ENCODE measurements at regions not wholly inside any gene's neighbourhood (a gene's known extent, or its start where the extent isn't known, plus 50 kb on each side); places are given as distances from the start of the nearest gene placed in this dataset.
"Not testable (repeated sequence)": the region's sequence is repeated elsewhere in the genome, so short reads cannot be mapped to it uniquely, and the experiment has no call there.

DNA sequence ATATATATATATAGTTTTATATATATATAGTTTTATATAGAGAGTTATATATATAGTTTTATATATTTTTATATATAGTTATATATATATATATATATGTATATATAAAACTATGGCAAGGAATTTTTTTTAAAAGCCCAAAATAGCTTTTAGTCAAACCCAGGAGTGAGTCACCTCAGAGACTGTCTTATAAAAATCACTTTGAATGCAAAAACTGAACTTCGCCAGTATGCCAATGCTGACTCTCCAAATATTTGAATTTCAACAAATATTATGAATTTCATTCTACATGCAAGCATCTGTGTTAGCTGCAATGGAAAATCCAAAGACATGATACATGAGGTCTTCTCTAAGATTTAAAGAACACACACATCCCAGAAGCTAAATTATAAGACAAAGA is 132.8 kb upstream of the NR2F2 start:
- DNase-seq (ENCODE audit: low read depth, low spot score), result no peak

GRCh38 chr15:96199111-96199510 is 131.4 kb upstream of the NR2F2 start:
- no peak for DNase-seq (ENCODE audit: low read depth, low spot score)

- DNase-seq (ENCODE audit: low read depth, low spot score), result no peak
Measured at GRCh38 chr15:96200357-96200967, 130.0 kb upstream of the NR2F2 start.

DNA sequence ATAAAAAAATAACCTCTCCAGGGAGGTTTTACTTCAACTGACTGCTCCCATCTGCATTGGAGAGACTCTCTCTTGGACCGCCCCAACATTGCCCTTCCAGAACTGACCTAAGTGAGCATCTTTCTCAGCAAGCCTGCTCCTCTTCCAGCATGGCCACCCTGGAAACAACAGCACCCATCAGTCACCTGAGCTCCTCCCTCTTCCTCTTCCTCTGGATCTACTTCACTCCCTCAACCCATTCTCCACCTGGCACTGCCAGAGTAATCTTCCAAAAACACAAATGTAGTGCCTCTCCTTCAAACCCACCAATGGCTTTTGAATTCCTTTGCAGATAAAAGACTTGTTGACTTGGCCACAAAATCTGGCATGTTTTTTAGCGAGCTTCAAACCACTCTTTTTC is 128.8 kb upstream of the NR2F2 start:
- DNase-seq (ENCODE audit: low read depth, low spot score), result no peak

DNA sequence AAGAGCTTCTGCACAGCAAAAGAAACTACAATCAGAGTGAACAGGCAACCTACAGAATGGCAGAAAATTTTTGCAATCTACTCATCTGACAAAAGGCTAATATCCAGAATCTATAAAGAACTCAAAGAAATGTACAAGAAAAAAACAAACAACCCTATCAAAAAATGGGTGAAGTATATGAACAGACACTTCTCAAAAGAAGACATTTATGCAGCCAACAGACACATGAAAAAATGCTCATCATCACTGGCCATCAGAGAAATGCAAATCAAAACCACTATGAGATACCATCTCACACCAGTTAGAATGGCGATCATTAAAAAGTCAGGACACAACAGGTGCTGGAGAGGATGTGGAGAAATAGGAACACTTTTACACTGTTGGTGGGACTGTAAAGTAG is 124.9 kb upstream of the NR2F2 start:
- DNase-seq (ENCODE audit: low read depth, low spot score), result not testable (repeated sequence)

GRCh38 chr15:96207377-96208006 is 123.0 kb upstream of the NR2F2 start:
- DNase-seq (ENCODE audit: low read depth, low spot score), result no peak

- no peak for DNase-seq (ENCODE audit: low read depth, low spot score)
Measured at GRCh38 chr15:96209285-96209735, 121.2 kb upstream of the NR2F2 start.

- no peak for DNase-seq (ENCODE audit: low read depth, low spot score)
Measured at GRCh38 chr15:96213045-96213444, 117.5 kb upstream of the NR2F2 start.

GRCh38 chr15:96213896-96214295 is 116.6 kb upstream of the NR2F2 start:
- DNase-seq (ENCODE audit: low read depth, low spot score), result no peak

- DNase-seq (ENCODE audit: low read depth, low spot score), result not testable (repeated sequence)
Measured at GRCh38 chr15:96216481-96216880, 114.0 kb upstream of the NR2F2 start.

- no peak for DNase-seq (ENCODE audit: low read depth, low spot score)
Measured at GRCh38 chr15:96217983-96218382, 112.5 kb upstream of the NR2F2 start.

DNA sequence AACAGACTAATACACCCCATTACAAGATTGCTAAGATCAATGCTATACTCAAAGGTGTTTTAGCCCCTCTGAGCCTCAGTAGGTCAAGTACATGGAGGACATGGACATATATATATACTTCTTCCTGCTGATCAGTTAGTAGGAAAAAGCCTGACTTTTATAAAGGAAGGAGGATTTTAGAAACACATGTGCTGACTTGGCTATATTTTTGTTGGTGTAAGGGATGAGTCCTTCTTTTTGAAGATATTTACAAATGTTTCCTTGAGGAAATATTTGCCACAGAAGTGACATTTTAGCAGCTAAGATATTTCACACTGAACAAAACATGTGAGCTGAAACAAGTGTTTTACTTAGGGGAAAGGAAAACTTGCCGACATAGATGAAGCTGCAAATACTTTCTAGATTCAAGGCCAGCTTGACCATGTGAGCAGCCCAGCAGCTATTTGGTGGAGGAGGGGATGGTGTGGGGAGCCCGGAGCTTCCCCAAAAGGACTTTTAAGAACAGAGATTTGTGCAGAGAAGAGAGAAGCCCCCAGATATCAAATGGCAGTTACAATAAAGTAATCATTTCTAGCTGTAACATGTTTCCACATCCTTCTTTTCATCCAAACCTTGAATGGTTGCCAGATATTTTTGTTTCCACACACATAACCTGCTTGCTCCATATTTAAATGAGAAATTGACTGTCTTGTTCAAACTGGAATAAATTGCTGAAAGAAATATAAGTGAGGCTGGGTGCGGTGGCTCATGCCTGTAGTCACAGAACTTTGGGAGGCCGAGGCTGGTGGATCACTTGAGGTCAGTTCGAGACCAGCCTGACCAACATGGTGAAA is 111.7 kb upstream of the NR2F2 start:
- DNase-seq (ENCODE audit: low read depth, low spot score), result no peak

GRCh38 chr15:96219681-96220080 is 110.8 kb upstream of the NR2F2 start:
- DNase-seq (ENCODE audit: low read depth, low spot score), result no peak

GRCh38 chr15:96220657-96221056 is 109.8 kb upstream of the NR2F2 start:
- no peak for DNase-seq (ENCODE audit: low read depth, low spot score)

DNA sequence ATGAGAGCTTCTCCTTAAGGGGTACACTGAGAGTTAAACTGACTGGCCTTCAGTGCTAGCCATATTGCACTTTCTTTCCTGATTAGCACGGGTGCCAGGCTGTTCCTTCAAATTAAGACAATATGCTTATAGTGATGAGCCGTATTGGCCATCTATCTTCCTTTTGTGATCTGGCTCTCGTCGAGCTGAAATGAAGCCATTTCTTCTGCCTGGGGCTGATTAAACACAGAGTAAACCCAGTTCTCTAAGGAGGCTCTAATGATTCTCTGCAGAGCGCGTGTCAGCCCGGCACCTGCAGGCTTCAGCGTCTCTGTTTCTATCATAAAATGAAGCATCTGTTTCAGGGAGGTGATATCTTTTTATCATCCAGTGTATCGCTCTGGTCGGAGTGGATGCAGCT is 107.5 kb upstream of the NR2F2 start:
- no peak for DNase-seq (ENCODE audit: low read depth, low spot score)

- DNase-seq (ENCODE audit: low read depth, low spot score), result no peak
Measured at GRCh38 chr15:96223939-96224338, 106.6 kb upstream of the NR2F2 start.

- no peak for DNase-seq (ENCODE audit: low read depth, low spot score)
Measured at GRCh38 chr15:96225642-96226259, 104.7 kb upstream of the NR2F2 start.

DNA sequence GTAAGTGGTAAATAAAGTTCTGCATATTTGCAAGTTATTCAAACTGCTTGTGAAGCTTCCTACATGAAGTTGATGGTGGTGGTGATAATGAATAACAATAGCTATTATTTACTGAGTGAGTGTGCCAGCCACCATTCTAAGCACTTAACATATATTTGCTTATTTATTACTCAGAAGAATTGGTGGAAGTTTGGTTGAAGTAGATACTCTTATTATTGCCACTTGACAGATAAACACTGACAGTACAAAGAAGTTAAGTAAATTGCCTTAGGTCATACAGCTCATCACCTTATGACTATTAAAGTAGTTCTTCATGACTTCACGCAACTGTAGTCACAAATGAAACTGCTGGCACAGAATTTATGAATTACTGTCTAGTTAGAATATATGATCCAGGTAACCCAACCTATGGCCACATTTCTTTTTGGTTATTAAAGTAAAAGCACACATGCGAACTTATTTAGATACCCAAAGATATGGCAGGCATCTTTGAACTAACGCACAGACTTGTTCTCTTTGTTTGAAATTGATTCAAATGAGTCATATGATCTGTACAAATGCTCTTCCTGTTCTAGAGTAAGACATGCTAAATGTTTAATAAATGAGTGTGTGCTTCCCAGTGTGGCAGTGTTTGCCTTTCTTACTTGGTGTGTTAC is 99.8 kb upstream of the NR2F2 start:
- DNase-seq (ENCODE audit: low read depth, low spot score), result no peak

DNA sequence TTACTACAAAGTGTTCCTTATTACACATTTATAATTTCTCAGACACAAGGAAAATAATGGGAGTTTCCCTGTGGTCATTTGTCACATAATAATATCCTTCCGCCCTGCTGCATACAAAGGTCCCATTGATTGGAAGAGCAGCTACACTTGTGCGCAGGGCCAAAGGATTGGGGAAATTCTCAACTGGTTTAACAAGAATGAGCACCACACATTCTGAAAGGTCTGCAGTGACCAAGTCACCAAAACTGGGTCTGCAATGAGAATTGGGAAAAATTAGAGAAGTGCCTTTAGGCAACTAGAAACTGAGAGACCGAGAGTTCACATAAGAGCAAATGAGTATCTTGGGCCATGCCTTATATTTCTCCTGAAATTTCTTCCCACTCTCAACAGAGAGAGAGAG is 98.2 kb upstream of the NR2F2 start:
- DNase-seq (ENCODE audit: low read depth, low spot score), result no peak

GRCh38 chr15:96234109-96234892 is 96.2 kb upstream of the NR2F2 start:
- DNase-seq (ENCODE audit: low read depth, low spot score), result no peak

GRCh38 chr15:96237002-96237401 is 93.5 kb upstream of the NR2F2 start:
- DNase-seq (ENCODE audit: low read depth, low spot score), result peak; percentile 13

Data from smooth muscle cell of the brain vasculature (primary cell).